Nephron progenitor cell (in vitro differentiated cells): ENCODE measurements at regions not wholly inside any gene's neighbourhood (a gene's known extent, or its start where the extent isn't known, plus 50 kb on each side); places are given as distances from the start of the nearest gene placed in this dataset.
"Not testable (repeated sequence)": the region's sequence is repeated elsewhere in the genome, so short reads cannot be mapped to it uniquely, and the experiment has no call there.

ENCODE experiments used
- DNase-seq: peaks from one replicate; pipeline ENCODE4 v3.0.0; 2021
- H3K27ac Mint-ChIP-seq: 2 replicates; pipeline ENCODE4 v1.8.0; 2021; ENCODE audit warnings: mild to moderate bottlenecking, moderate library complexity, mixed read lengths
- H3K27me3 Mint-ChIP-seq: 2 replicates; pipeline ENCODE4 v1.8.0; 2021; ENCODE audit warnings: mild to moderate bottlenecking, low read depth, mixed read lengths; ENCODE audit not compliant: poor library complexity
- H3K36me3 Mint-ChIP-seq: 2 replicates; pipeline ENCODE4 v1.8.0; 2021; ENCODE audit warnings: low read depth, mixed read lengths
- H3K4me1 Mint-ChIP-seq: 2 replicates; pipeline ENCODE4 v1.8.0; 2021; ENCODE audit warnings: mixed read lengths
- H3K4me3 Mint-ChIP-seq: 2 replicates; pipeline ENCODE4 v1.8.0; 2021; ENCODE audit warnings: mild to moderate bottlenecking, moderate library complexity, mixed read lengths
- H3K9me3 Mint-ChIP-seq: 2 replicates; pipeline ENCODE4 v1.8.0; 2021; ENCODE audit warnings: mild to moderate bottlenecking, moderate library complexity, mixed read lengths
- CTCF ChIP-seq: fragments of 200-600 bp; sonication (generic); IDR thresholded peaks from 2 replicates; pipeline ENCODE4 v1.5.0; 2021; ENCODE audit warnings: antibody characterized with exemption

- Mint-ChIP-seq H3K36me3 (no peaks in the 10 kb centered on the region), H3K9me3 (peaks cover 3% of the 10 kb centered on the region), H3K4me3 (no peak overlapping the region), H3K27me3 (peaks cover 4% of the 10 kb centered on the region), H3K27ac (peak overlapping the region; percentile 86), H3K4me1 (no peaks in the 10 kb centered on the region)
- no peak for DNase-seq
- no peak for TF ChIP-seq CTCF
Observed at GRCh38 chr6:85078058-85078457, 313.7 kb upstream of the TBX18 start.

DNA sequence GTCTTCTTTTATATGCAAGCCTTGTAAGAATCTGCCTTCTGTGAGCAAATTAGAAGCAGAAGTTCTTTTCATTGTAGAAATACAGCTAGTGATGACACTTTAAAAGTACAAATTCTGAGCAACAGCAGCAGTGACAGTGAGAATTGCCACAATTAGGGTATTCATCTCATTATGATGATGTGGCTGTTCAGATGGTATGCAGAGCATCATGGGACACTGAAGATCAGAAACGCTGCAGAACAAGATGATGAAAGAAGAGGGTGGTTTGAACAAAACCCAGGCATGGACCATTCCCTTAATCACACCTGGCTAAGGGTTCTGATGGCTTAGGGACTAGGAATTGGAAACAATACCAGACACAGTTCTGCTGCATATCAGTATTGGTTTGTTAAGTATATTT lies 312.7 kb upstream of the TBX18 start:
- H3K27ac Mint-ChIP-seq = no peak overlapping the region
- no peak for TF ChIP-seq CTCF
- no peaks in the 10 kb centered on the region for H3K36me3 Mint-ChIP-seq
- H3K27me3 Mint-ChIP-seq = peaks cover 4% of the 10 kb centered on the region
- no peak overlapping the region for H3K4me3 Mint-ChIP-seq
- peaks cover 3% of the 10 kb centered on the region for H3K9me3 Mint-ChIP-seq
- no peak for DNase-seq
- H3K4me1 Mint-ChIP-seq = no peaks in the 10 kb centered on the region

DNA sequence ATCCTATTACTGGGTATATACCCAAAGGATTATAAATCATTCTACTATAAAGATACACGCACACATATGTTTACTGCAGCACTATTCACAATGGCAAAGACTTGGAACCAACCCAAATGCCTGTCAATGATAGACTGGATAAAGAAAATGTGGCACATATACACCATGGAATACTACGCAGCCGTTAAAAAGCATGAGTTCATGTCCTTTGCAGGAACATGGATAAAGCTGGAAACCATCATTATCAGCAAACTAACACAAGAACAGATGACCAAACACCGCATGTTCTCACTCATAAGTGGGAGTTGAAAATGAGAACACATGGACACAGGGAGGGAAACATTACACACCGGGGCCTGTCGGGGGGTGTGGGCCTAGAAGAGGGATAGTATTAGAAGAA lies 307.4 kb upstream of the TBX18 start:
- peaks cover 25% of the 10 kb centered on the region for H3K9me3 Mint-ChIP-seq
- not testable (repeated sequence) for DNase-seq, H3K36me3 Mint-ChIP-seq, H3K27ac Mint-ChIP-seq, H3K4me1 Mint-ChIP-seq, H3K4me3 Mint-ChIP-seq, H3K27me3 Mint-ChIP-seq

DNA sequence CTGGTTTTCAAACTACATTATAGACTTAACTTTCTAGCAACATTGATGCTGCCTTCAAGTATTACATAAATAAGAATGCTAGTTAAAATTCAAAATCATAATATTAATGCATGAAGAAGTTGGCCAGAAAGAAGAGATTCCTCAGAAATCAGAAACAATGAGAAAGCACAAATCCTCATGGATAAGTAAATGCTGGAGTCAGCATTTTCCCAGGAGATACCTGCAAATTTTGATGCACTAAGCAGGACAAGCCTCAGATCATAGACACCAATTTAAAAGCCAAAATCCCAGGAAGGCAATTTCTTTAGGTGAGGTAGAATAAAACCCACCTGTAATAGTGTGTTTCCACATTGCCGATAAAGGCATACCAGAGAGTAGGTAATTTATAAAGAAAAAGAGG lies 305.2 kb upstream of the TBX18 start:
- peaks cover 22% of the 10 kb centered on the region for H3K9me3 Mint-ChIP-seq

DNA sequence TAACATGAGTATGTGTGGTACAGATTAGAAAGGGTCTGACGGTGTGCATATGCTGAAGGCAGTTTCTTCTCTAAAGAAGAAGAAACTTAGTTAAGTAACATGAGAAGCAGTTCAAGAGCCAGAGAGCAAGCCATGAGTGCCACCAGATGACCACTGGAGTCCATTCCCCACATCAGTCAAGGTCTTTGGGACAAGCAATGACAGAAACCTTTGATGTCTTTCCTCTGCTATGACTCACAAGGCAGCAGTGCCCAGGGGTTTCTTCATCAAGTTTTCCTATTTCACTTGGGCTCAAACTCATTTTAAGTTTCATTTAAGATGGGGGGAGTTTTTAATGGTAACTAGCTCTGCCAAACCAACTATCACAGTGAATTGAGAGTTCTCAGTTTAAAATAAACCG lies 303.8 kb upstream of the TBX18 start:
- no peak for DNase-seq
- no peak overlapping the region for H3K27ac Mint-ChIP-seq
- no peak overlapping the region for H3K4me3 Mint-ChIP-seq
- H3K9me3 Mint-ChIP-seq = peaks cover 22% of the 10 kb centered on the region
- H3K27me3 Mint-ChIP-seq = no peaks in the 10 kb centered on the region
- H3K36me3 Mint-ChIP-seq = no peaks in the 10 kb centered on the region
- TF ChIP-seq CTCF = no peak
- peaks cover 20% of the 10 kb centered on the region for H3K4me1 Mint-ChIP-seq

More for the DNA sequence above, 305.2 kb upstream of the TBX18 start:
- no peaks in the 10 kb centered on the region for H3K27me3 Mint-ChIP-seq
- no peak for DNase-seq
- H3K4me1 Mint-ChIP-seq = peaks cover 20% of the 10 kb centered on the region
- no peak overlapping the region for H3K4me3 Mint-ChIP-seq
- no peaks in the 10 kb centered on the region for H3K36me3 Mint-ChIP-seq
- TF ChIP-seq CTCF = no peak
- no peak overlapping the region for H3K27ac Mint-ChIP-seq

DNA sequence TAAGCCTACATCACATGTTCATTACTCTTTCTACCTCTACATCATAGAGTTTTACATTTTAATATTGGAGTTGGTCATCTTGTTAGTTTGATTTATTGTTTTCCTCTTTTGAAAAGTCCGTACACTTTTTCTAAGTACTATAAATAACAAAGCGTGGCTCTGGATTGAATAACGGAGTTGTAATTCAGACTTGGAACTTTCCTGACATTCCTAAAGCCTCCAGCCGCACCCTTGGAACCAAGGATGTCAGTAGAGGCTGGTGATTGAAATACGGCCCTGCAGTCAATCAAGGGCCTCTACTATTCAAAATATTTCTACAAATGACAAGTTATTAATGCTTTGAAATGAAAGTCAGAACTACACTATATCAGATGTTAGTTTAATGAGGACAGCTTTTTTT lies 301.9 kb upstream of the TBX18 start:
- H3K36me3 Mint-ChIP-seq = no peaks in the 10 kb centered on the region
- H3K4me3 Mint-ChIP-seq = no peak overlapping the region
- peaks cover 17% of the 10 kb centered on the region for H3K9me3 Mint-ChIP-seq
- peaks cover 2% of the 10 kb centered on the region for H3K27me3 Mint-ChIP-seq
- TF ChIP-seq CTCF = no peak
- H3K27ac Mint-ChIP-seq = no peak overlapping the region
- peaks cover 20% of the 10 kb centered on the region for H3K4me1 Mint-ChIP-seq
- DNase-seq = no peak

DNA sequence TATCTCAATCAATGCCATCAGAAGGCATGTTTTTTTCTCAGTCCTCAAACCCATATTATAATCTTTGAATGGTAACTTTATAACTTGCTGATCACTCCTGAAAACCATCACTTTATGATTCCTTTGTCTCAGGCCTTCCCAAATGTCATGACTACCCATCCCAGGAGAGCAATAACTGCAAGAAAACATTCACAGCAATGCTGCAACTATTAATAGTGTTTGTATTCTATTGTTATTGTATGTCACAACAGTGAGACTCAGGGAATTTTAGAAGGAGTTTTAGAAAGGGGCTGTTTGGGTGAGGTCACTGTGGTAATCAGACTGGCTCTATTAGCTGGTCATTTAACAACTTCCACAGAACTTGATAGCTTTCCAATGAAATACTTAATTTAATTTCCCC lies 301.4 kb upstream of the TBX18 start:
- Mint-ChIP-seq H3K27me3 (peaks cover 2% of the 10 kb centered on the region), H3K36me3 (no peaks in the 10 kb centered on the region), H3K4me3 (no peak overlapping the region), H3K4me1 (peaks cover 20% of the 10 kb centered on the region), H3K9me3 (peaks cover 14% of the 10 kb centered on the region), H3K27ac (no peak overlapping the region)
- no peak for DNase-seq
- no peak for TF ChIP-seq CTCF
